ENCODE measurements at regions not wholly inside any gene's neighbourhood (a gene's known extent, or its start where the extent isn't known, plus 50 kb on each side); places are given as distances from the start of the nearest gene placed in this dataset.
"Not testable (repeated sequence)": the region's sequence is repeated elsewhere in the genome, so short reads cannot be mapped to it uniquely, and the experiment has no call there.

GRCh38 chr5:163309914-163310313, 127.5 kb upstream of the CCNG1 start:
- DNase-seq = no peak

GRCh38 chr5:163310997-163311396, 126.4 kb upstream of the CCNG1 start:
- DNase-seq = no peak

- no peak for DNase-seq
Observed at GRCh38 chr5:163312598-163312997, 124.8 kb upstream of the CCNG1 start.

DNA sequence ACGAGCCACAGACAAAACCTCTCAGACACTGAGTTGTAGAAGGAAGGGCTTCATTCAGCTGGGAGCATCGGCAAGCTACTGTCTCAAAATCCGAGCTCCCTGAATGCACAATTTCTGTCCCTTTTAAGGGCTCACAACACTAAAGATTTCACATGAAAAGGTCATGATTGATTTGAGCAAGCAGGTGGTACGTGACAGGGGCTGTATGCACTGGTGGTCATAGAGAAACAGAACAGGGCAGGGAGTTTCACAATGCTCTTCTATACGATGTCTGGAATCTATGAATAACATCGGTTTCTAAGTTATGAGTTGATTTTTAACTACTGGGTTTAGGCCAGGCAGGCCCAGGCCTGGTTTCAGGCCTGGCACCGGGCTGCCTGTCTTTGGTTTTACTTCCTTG, 124.3 kb upstream of the CCNG1 start:
- DNase-seq = not testable (repeated sequence)

- not testable (repeated sequence) for DNase-seq
Observed at GRCh38 chr5:163316374-163316773, 121.0 kb upstream of the CCNG1 start.

GRCh38 chr5:163318707-163319106, 118.7 kb upstream of the CCNG1 start:
- DNase-seq = no peak

DNA sequence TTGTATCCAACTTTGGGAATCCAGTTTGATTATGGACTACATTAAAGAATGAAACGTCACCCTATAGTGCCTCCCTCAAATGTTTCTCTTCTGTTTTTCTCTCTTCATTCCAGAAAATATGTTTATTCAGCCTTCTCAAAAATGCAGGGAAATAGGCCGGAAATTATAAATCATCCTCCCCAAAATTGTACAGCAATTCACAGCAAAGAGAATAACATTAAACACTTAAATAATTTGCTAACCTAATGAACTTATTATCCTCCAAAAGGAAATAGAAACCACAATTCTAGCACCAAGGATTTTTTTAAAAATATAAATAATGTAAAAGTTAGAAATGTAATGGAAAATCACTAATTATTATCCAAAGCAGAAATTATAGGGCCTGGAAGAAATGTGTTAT, 115.9 kb upstream of the CCNG1 start:
- no peak for DNase-seq

DNA sequence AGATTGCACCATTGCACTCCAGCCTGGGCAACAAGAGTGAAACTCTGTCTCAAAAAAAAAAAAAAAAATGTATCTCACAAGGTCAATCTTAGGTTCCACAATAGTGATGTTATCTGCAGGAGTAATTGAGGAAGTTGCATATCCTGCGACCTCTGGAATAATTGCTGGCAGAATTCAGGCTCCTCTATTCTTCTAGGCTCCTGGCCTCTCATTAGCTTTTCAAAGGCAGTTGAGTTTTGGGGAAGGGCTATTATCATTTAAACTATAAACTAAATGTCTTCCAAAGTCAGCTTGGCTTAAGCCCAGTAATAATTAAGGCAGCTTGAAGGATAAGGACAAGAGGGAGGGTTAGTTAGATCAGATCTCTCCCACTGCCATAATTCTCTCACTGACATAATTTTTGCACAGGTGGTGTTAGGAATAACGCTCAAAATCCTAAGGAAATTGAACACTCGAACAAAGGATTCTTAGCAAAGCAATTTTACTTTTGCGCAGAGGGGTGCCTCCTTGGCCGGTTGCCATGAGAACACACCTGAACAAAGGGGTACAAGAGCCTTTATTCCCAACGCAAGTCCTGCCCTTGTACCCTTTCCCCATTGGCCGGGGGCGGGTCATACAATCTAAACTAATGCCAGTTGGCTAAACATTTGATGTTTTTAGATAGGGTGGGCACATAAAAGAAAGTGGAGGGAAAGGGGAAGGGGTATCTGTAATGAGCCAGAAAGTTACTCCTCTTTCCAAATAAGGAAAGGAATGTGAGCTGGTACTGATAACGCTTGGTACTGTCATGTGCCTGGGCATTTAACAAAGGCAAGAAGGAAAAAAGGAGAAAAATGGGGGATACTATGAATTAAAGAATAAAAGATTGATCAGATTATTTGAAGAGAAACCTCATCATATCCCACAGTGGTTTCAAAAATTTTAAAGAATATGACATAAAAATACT, 106.4 kb upstream of the CCNG1 start:
- DNase-seq = no peak

- DNase-seq = not testable (repeated sequence)
Observed at GRCh38 chr5:163336074-163336473, 101.3 kb upstream of the CCNG1 start.

DNA sequence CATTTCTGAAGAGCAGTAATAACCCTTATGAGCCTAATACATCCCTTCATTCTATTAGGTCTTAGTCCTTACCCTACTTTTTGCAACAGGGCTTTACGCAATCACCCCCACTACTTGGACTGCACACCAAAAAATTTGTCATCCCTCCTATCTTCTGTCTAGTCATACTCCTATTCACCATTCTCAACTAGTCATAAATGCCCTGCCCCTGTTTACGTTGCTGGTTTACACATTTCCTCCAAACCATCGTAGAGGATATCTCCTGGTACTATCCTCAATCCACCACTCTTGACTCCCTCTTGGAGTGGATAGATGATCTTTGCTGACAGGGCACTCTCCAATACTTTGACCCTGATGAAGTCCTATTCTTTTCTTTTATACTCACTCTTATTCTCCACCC, 98.2 kb upstream of the CCNG1 start:
- DNase-seq = no peak

DNA sequence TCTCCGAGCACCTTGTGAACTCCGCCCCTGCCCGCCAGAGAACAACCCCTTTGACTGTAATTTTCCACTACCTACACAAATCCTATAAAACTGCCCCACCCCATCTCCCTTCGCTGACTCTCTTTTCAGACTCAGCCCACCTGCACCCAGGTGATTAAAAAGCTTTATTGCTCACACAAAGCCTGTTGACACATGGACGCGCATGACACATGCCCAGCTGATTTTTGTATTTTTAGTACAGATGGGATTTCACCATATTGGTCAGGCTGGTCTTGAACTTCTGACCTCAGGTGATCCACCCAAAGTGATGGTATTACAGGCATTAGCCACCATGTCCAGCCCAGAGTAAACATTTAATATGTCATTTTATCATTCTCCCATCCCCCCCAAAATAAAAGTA, 97.0 kb upstream of the CCNG1 start:
- not testable (repeated sequence) for DNase-seq

GRCh38 chr5:163342306-163342705, 95.1 kb upstream of the CCNG1 start:
- DNase-seq = no peak

DNA sequence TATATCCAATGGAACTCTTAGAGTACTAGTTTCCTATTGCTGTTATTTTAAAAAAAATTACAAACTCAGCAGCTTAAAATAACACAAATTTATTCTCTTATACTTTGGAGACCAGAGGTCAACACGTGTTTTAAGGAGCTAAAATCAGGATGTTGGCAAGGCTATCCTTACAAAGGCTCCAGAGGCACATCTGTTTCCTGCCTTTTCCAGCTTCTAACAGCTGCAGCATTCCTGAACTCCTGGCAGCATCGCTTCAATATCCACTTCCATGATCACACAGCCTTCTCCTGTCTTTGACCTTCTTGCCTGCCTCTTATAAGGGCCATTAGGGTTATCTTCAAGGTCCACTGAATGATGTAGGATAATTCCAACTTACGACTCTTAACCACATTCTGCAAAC, 92.2 kb upstream of the CCNG1 start:
- no peak for DNase-seq

DNA sequence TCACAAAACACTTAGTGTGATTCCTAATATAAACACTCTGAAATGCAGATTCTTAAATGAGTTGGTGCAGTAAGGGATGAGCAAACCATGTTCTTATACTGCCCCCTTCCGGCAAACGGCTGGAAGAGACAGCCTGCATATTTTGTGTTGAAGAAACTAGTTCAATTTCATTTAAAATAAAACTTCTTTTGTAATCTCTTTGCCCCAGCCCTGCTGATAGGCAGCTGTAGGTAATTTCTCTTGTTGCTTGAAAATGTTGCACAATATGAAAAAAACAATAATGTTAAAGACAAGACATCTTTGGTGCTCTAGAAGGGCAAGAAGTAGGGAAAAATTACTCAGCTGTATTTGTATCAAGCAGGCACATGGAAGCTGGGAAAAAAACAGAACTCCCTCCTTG, 89.7 kb upstream of the CCNG1 start:
- DNase-seq = no peak

- no peak for DNase-seq
Observed at GRCh38 chr5:163350083-163350482, 87.3 kb upstream of the CCNG1 start.

DNA sequence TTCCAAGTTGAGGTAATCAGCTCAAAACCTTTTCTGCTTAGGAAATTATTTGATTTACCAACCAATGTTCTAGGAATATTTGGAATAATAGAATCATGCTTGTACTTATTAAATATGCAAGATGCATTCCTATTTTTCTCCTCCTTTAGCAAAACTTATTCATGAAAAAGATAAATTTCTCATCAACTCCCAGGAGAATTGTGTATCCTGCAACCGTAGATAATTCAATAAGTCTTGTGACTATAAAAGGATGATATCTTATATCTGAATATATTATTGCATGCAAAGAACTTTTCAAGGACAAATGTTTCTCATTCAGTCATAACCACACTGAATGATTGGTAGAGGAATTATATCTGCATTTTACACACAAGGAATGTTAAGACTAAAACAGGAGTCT, 84.9 kb upstream of the CCNG1 start:
- DNase-seq = no peak

GRCh38 chr5:163355811-163356210, 81.6 kb upstream of the CCNG1 start:
- DNase-seq = not testable (repeated sequence)

- DNase-seq = no peak
Observed at GRCh38 chr5:163357636-163358035, 79.8 kb upstream of the CCNG1 start.

DNA sequence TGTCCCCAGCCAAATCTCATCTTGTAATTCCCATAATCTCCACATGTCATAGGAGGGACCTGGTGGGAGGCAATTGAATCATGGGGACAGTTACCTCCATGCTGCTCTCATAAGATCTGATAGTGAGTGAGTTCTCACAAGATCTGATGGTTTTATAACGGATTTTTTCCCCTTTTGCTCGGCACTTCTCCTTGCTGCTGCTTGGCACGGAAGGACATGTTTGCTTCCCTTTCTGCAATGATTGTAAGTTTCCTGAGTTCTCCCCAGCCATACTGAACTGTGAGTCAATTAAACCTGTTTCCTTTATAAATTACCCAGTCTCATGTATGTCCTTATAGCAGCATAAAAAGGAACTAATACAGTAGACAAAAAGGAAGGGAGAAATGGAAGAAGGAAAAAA, 76.7 kb upstream of the CCNG1 start:
- DNase-seq = no peak

DNA sequence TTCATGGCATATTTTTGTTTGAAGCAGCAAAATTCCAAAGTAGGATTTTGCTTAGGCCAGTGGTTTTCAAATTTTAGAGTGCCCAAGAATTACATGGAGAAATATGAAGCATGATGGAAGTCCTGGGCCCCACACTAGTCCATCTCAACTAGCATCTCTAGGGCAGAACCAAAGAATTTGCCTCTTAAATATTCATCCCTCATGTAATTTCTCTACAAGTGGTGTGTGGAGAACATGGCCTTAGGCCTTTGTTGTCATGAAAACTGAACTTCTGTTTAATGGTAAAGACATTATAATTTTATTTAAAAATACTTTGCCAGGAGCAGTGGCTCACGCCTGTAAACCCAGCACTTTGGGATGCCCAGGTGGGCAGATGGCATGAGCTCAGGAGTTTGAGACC, 75.9 kb upstream of the CCNG1 start:
- DNase-seq = no peak

DNA sequence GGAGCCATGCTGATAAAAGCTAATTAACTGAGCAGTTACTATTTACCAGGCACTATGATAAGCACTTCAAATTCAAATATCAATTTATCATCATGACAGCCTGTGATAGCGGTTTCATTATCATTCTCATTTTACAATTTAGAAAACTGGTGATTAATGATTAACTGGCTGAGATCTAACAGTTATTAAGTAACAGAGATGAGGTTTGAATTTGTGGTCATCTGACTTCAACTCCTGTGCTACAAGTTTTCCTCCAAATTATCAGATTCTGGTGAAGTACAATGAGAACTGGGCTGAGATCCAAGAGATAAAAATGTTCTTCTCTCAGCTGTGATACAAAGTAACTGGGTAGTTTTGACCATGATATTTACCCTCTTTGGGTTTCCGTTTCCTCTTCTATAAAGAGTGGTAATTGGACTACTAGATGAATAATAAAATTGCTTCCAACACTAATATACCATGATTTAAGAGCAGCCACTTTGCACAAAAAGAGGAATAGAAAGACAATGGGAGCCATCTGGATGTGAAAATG, 74.5 kb upstream of the CCNG1 start:
- no peak for DNase-seq

GRCh38 chr5:163363389-163363788, 74.0 kb upstream of the CCNG1 start:
- DNase-seq = no peak

GRCh38 chr5:163366757-163367156, 70.6 kb upstream of the CCNG1 start:
- no peak for DNase-seq

- no peak for DNase-seq
Observed at GRCh38 chr5:163369776-163370385, 67.5 kb upstream of the CCNG1 start.
